LoVo (cell line): ENCODE measurements at regions not wholly inside any gene's neighbourhood (a gene's known extent, or its start where the extent isn't known, plus 50 kb on each side); places are given as distances from the start of the nearest gene placed in this dataset.

ENCODE experiments used
- DNase-seq: peaks from one replicate; pipeline ENCODE4 v3.0.0-alpha.2; 2016; ENCODE audit warnings: low spot score

- no peak for DNase-seq
Observed at GRCh38 chr10:78742730-78743615, 325.8 kb upstream of the ZMIZ1 start.

- DNase-seq, result no peak
Observed at GRCh38 chr10:78744056-78744455, 324.7 kb upstream of the ZMIZ1 start.

- DNase-seq, result no peak
Observed at GRCh38 chr10:78744491-78745090, 324.2 kb upstream of the ZMIZ1 start.

- DNase-seq, result no peak
Observed at GRCh38 chr10:78745441-78745840, 323.3 kb upstream of the ZMIZ1 start.

- DNase-seq, result no peak
Observed at GRCh38 chr10:78746155-78746763, 322.5 kb upstream of the ZMIZ1 start.

- no peak for DNase-seq
Observed at GRCh38 chr10:78747401-78748234, 321.1 kb upstream of the ZMIZ1 start.

- DNase-seq, result no peak
Observed at GRCh38 chr10:78748235-78748533, 320.6 kb upstream of the ZMIZ1 start.

- DNase-seq, result no peak
Observed at GRCh38 chr10:78749200-78749599, 319.6 kb upstream of the ZMIZ1 start.

- DNase-seq, result no peak
Observed at GRCh38 chr10:78749898-78750297, 318.9 kb upstream of the ZMIZ1 start.

- no peak for DNase-seq
Observed at GRCh38 chr10:78750418-78750817, 318.3 kb upstream of the ZMIZ1 start.

- no peak for DNase-seq
Observed at GRCh38 chr10:78751716-78752115, 317.1 kb upstream of the ZMIZ1 start.

- no peak for DNase-seq
Observed at GRCh38 chr10:78752221-78752620, 316.5 kb upstream of the ZMIZ1 start.

GRCh38 chr10:78752708-78753107 lies 316.1 kb upstream of the ZMIZ1 start:
- DNase-seq, result no peak

- DNase-seq, result no peak
Observed at GRCh38 chr10:78754269-78755062, 314.3 kb upstream of the ZMIZ1 start.

- DNase-seq, result no peak
Observed at GRCh38 chr10:78755063-78755701, 313.6 kb upstream of the ZMIZ1 start.

GRCh38 chr10:78755877-78756455 lies 312.8 kb upstream of the ZMIZ1 start:
- no peak for DNase-seq

- DNase-seq, result peak; percentile 30
Observed at GRCh38 chr10:78756604-78757343, 312.0 kb upstream of the ZMIZ1 start.

- no peak for DNase-seq
Observed at GRCh38 chr10:78757344-78757925, 311.3 kb upstream of the ZMIZ1 start.

GRCh38 chr10:78758176-78758575 lies 310.6 kb upstream of the ZMIZ1 start:
- DNase-seq, result no peak
